ENCODE measurements at regions not wholly inside any gene's neighbourhood (a gene's known extent, or its start where the extent isn't known, plus 50 kb on each side); places are given as distances from the start of the nearest gene placed in this dataset.

DNA sequence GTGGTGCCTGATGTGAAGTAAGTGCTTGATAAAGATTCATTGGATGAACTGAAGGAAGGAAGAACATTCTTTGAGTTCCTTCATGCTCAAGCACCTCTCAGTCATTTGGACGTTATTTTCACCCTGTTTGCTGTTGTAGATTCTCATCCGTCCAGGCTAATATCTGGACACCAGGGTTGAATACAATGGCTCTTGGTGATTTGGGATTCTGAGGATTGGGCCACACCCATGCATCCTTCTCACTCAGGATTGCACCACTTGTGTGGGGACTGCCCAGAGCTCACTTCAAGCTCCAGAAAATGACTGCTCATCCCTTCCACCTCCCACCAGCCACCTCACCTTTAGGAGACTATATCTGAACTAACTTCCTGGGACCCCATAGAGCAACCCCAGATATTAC, 117.1 kb upstream of the IPO9 start:
- DNase-seq: no peak

- no peak for DNase-seq
Measured at GRCh38 chr1:201712387-201713085, 116.4 kb upstream of the IPO9 start.

- peak; percentile 49 to 57 for DNase-seq
Measured at GRCh38 chr1:201713086-201713810, 115.7 kb upstream of the IPO9 start.

DNA sequence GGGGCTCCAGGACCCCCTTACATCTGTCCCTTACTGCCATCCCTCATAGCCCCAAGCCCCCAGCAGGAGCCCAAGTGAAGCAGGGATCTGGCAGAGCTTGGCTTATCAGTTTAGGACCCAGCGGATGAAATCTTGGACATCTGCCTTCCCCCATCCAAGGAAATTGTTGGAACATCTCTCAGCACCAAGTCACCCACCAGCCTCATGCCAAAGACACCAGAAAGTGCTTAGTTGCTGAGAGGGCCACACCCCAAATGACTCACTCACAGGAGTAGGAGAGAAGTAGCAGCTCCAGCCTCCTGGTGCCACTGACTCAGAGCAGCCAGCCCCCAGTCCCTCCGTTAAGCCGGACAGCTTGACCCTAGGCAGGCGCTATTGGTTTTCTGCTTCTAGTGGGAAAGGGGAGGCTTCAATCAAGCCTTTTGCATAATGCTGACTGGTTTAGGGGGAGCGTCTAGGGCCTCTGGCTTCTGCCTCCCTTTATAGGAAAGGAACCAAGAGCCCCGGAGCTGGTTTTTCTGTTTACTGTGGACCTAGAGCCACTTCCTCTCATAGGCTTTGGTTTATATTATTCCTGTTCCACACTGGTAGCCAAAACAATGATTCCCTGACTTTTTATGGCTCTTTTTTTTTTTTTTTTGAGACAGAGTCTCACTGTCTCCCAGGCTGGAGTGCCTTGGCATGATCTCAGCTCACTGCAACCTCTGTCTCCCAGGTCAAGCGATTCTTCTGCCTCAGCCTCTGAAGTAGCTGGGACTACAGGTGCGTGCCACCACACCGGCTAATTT, 114.2 kb upstream of the IPO9 start:
- peak; percentile 48 to 51 for DNase-seq

- DNase-seq: no peak
Measured at GRCh38 chr1:201715351-201715750, 113.6 kb upstream of the IPO9 start.

DNA sequence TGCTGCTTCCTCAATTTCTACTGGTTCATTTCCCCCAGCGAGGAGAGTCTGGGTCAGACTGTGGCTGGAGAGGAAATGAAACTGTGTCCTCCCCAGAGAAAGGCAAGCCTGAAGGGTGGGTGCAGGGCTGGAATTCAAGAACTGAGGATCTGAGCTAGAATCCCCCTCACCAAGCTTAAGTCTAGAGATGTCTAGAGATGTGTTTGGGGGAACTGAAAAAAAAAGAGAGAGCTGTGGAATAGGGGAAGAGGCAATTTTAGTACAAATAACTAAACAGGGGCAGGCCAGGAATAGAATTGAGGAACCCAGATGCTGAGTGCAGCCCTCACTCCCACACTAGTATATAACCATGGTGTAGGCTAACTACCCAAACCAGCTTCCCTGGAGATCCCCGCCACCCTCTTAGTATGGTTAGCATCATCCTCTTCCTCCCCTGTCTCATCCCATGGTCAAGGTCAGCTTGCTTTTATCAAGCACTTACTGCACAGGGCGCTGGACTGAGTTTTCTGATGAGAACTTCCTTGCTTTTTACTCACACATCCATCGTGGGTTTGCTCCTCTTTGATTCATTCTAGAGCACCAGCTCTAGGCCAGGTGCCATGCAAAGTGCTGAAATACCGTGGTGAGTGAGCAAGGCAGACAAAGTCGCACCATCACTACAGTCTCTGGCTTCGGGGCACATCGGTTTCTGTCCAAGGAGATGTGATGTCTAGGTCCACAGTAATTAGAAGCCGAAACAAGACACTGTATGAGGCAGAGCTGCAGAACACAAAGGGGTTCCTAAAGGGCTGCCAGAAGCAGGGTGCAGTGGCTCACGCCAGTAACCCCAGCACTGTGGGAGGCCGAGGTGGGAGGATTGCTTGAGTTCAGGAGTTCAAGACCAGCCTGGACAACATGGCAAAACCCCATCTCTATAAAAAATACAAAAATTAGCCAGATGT, 112.9 kb upstream of the IPO9 start:
- DNase-seq: peak; percentile 44 to 46

DNA sequence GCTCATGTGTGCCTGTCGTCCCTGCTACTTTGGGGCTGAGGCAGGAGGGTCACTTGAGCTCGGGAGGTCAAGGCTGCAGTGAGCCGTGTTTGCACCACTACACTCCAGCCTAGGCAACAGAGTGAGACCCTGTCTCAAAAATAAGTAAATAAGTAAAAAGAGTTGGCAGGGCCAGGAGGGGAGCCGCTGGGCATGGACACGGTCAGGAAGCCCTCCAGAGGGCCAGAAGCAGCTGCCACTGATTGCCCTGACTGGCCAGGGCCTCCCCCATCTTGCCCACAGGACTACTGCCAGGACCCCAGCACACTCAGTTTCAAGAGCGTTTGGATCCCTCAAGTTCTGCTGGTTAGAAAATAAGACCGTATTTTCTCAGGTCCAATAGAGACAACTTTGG, 112.2 kb upstream of the IPO9 start:
- DNase-seq: no peak

- DNase-seq: no peak
Measured at GRCh38 chr1:201717286-201717685, 111.7 kb upstream of the IPO9 start.

GRCh38 chr1:201718346-201719202, 110.4 kb upstream of the IPO9 start:
- DNase-seq: no peak

DNA sequence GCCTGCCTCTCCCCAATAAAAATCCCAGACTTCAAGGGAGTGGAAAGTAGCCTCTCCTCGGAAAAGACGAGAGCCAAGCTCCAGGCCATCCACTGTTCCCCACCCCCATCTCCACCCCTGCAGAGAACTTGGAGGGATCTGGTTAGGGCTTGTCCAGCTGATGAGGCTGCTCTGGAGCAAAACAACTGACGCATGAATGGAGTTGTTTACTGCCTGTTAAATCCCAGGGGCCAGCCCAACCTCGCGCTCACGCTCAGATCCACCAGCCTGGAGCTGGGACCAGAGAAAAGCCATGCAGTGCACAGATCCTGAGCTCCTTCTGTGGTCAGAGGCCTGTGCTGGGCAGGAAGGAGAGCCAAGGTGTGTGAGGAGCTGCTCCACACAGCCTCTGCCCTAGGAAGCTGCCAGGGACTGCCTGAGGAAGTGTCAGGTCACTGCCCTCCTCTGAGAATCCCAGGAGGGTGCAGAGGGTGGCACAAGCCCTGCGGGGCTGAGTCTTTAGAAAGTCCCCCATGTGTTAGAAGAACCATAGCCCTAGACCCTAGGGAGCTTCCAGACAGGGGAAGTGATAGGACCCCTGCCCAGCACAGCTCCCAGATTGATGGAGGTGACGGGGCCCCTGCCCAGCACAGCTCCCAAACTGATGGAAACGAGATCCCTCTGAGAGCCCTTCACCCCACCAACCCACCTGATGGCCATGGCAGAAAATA, 109.0 kb upstream of the IPO9 start:
- DNase-seq: no peak

DNA sequence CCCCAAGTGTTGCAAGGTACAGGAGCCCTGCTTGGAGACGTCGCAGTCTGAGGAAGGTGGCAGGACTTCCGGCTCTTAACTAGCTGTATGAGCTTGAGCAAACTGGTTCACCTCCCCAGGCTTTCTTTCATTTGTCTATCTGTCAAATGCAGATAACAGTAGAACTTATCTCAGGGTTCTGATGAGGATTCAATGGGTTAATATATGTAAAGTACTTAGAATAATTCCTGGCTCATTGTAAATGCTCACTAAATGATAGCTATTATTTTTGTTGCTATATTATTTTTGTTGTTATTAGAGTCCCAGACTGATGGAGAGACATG, 108.5 kb upstream of the IPO9 start:
- DNase-seq: no peak

GRCh38 chr1:201721082-201722049, 107.6 kb upstream of the IPO9 start:
- DNase-seq: no peak

DNA sequence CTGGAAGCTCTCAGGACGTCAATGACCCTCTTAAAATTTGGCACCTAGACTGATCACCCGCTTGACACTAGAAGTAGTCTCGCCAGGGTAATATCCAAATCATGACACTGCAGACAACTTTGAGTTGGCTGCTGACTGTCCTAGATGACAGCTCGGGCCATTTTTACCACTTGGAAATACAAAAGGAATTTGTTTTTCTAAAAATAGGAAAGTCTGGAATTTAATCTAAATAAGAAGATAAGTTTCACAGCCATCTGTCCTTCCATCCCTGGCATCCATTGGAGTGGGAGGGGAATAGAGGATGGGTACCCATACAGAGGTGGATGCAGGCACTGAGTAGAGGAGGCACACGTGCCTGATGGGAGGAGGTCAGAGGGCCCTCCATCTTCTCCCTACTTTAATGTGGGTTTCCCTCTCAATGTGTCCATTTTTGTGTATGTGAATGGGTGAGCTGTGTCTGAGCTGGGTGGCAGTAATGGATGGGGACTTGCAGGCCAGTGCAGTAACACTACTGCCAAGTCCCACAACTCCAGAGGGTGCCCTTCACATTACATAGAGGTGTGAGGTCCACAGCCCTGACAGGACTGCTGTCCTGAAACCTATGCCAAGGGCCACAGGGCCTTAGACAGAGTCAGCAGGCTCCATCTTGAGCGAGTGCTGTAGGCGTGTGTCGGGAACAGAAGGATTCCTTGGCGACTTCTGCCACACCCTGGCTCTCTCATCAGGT, 104.8 kb upstream of the IPO9 start:
- DNase-seq: no peak

DNA sequence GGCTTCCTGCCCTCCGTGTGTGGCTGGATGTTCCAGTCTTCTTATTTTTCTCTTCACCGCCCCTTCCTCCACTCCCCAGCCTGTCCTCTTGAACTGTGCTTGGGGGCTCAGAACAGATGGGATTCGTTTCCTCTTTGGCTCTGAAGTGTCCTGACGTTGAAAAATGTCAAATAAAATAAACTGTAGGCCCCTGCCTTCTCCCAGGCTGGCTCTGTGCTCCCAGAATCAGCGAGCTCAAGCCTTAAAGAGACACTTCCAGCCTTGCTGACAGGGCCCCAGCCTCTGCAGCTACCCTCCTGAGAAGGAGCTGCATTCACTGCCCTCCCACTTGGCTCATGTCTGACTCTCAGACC, 104.2 kb upstream of the IPO9 start:
- DNase-seq: no peak

DNA sequence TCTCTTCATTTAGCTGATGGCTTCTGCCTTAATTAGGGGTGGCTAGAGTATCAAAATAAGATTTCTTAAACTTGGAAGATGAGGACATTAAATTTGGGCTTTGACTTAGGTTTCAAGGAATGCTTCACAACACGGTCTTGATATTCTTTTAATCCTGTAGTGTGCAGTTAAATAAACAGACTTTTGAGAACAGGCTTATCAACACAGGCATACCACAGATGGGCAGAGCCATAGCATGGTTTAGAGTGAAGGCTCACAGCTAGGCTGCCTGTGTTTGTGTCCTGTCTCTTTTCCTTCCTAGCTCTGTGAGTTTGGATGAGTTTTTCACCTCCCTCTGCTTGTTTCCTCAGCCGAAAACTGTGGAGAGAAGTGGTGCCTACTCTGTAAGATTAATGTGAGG, 102.3 kb upstream of the IPO9 start:
- no peak for DNase-seq

DNA sequence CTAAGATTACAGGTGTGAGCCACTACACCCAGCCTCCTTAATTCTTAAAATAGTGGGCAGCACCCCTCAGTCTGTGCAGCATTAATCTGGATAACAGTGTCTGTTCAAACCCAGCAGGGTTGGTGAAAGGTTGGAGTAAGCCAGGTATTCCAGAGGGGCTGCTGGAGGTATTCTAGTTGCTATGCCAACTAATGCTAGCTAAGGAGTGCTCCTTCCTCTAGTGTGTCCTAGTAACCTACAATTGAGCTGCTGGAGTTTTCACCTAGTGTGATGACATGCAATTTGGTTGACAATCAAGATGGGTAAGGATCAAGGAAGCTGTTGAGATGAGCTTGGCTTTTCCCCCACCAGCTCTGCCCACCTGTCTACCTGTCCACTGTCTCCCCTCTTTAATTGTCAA, 100.2 kb upstream of the IPO9 start:
- no peak for DNase-seq

- no peak for DNase-seq
Measured at GRCh38 chr1:201729973-201730608, 98.9 kb upstream of the IPO9 start.

GRCh38 chr1:201730611-201731010, 98.3 kb upstream of the IPO9 start:
- DNase-seq: no peak

GRCh38 chr1:201731142-201731541, 97.8 kb upstream of the IPO9 start:
- no peak for DNase-seq

Measured in bone marrow (tissue), 2 donors.